ENCODE measurements at regions not wholly inside any gene's neighbourhood (a gene's known extent, or its start where the extent isn't known, plus 50 kb on each side); places are given as distances from the start of the nearest gene placed in this dataset.

DNA sequence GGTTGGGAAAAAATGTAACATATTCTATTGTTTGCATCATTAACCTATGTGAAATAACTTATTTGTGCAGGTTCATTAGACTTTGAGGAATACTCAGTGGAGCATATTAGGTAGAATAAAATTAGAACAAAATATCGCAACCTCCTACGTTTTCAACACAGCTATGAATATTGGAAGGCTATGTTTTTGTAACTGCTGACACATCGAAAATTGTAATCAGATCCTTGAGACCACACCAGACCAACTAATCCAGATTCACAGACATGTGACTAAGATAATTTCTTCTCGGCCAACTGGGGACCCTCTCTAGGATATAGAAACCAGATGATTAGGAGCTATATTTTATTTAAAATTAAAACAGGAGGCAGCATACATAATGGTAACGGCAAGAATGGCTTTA, 77.5 kb upstream of the VWC2 start:
- CTCF ChIA-PET: no interaction called here
- TF ChIP-seq, protein P1, sequence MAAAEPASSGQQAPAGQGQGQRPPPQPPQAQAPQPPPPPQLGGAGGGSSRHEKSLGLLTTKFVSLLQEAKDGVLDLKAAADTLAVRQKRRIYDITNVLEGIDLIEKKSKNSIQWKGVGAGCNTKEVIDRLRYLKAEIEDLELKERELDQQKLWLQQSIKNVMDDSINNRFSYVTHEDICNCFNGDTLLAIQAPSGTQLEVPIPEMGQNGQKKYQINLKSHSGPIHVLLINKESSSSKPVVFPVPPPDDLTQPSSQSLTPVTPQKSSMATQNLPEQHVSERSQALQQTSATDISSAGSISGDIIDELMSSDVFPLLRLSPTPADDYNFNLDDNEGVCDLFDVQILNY (CRISPR knock-in tag; IDR thresholded peaks at IDR 0.05): no peak
- TF ChIP-seq, protein P2, sequence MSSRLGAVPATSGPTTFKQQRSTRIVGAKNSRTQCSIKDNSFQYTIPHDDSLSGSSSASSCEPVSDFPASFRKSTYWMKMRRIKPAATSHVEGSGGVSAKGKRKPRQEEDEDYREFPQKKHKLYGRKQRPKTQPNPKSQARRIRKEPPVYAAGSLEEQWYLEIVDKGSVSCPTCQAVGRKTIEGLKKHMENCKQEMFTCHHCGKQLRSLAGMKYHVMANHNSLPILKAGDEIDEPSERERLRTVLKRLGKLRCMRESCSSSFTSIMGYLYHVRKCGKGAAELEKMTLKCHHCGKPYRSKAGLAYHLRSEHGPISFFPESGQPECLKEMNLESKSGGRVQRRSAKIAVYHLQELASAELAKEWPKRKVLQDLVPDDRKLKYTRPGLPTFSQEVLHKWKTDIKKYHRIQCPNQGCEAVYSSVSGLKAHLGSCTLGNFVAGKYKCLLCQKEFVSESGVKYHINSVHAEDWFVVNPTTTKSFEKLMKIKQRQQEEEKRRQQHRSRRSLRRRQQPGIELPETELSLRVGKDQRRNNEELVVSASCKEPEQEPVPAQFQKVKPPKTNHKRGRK (CRISPR knock-in tag; IDR thresholded peaks at IDR 0.05; ENCODE audit: borderline replicate concordance): no peak
- TF ChIP-seq OVOL2 (CRISPR knock-in tag; IDR thresholded peaks at IDR 0.05; ENCODE audit: borderline replicate concordance): no peak
- no peak for TF ChIP-seq GRHL2 (CRISPR knock-in tag; IDR thresholded peaks at IDR 0.05; ENCODE audit: insufficient replicate concordance, severe bottlenecking)
- TF ChIP-seq, protein P3, sequence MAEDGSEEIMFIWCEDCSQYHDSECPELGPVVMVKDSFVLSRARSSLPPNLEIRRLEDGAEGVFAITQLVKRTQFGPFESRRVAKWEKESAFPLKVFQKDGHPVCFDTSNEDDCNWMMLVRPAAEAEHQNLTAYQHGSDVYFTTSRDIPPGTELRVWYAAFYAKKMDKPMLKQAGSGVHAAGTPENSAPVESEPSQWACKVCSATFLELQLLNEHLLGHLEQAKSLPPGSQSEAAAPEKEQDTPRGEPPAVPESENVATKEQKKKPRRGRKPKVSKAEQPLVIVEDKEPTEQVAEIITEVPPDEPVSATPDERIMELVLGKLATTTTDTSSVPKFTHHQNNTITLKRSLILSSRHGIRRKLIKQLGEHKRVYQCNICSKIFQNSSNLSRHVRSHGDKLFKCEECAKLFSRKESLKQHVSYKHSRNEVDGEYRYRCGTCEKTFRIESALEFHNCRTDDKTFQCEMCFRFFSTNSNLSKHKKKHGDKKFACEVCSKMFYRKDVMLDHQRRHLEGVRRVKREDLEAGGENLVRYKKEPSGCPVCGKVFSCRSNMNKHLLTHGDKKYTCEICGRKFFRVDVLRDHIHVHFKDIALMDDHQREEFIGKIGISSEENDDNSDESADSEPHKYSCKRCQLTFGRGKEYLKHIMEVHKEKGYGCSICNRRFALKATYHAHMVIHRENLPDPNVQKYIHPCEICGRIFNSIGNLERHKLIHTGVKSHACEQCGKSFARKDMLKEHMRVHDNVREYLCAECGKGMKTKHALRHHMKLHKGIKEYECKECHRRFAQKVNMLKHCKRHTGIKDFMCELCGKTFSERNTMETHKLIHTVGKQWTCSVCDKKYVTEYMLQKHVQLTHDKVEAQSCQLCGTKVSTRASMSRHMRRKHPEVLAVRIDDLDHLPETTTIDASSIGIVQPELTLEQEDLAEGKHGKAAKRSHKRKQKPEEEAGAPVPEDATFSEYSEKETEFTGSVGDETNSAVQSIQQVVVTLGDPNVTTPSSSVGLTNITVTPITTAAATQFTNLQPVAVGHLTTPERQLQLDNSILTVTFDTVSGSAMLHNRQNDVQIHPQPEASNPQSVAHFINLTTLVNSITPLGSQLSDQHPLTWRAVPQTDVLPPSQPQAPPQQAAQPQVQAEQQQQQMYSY (CRISPR knock-in tag; IDR thresholded peaks at IDR 0.05): no peak
- no peak for TF ChIP-seq ZNF423 (CRISPR knock-in tag; IDR thresholded peaks at IDR 0.05)
- TF ChIP-seq, protein P4, sequence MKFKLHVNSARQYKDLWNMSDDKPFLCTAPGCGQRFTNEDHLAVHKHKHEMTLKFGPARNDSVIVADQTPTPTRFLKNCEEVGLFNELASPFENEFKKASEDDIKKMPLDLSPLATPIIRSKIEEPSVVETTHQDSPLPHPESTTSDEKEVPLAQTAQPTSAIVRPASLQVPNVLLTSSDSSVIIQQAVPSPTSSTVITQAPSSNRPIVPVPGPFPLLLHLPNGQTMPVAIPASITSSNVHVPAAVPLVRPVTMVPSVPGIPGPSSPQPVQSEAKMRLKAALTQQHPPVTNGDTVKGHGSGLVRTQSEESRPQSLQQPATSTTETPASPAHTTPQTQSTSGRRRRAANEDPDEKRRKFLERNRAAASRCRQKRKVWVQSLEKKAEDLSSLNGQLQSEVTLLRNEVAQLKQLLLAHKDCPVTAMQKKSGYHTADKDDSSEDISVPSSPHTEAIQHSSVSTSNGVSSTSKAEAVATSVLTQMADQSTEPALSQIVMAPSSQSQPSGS (CRISPR knock-in tag; IDR thresholded peaks at IDR 0.05; ENCODE audit: borderline replicate concordance, low read depth): no peak
- TF ChIP-seq, protein P5, sequence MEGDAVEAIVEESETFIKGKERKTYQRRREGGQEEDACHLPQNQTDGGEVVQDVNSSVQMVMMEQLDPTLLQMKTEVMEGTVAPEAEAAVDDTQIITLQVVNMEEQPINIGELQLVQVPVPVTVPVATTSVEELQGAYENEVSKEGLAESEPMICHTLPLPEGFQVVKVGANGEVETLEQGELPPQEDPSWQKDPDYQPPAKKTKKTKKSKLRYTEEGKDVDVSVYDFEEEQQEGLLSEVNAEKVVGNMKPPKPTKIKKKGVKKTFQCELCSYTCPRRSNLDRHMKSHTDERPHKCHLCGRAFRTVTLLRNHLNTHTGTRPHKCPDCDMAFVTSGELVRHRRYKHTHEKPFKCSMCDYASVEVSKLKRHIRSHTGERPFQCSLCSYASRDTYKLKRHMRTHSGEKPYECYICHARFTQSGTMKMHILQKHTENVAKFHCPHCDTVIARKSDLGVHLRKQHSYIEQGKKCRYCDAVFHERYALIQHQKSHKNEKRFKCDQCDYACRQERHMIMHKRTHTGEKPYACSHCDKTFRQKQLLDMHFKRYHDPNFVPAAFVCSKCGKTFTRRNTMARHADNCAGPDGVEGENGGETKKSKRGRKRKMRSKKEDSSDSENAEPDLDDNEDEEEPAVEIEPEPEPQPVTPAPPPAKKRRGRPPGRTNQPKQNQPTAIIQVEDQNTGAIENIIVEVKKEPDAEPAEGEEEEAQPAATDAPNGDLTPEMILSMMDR (IDR thresholded peaks at IDR 0.05): no peak
- TF ChIP-seq, protein P6, sequence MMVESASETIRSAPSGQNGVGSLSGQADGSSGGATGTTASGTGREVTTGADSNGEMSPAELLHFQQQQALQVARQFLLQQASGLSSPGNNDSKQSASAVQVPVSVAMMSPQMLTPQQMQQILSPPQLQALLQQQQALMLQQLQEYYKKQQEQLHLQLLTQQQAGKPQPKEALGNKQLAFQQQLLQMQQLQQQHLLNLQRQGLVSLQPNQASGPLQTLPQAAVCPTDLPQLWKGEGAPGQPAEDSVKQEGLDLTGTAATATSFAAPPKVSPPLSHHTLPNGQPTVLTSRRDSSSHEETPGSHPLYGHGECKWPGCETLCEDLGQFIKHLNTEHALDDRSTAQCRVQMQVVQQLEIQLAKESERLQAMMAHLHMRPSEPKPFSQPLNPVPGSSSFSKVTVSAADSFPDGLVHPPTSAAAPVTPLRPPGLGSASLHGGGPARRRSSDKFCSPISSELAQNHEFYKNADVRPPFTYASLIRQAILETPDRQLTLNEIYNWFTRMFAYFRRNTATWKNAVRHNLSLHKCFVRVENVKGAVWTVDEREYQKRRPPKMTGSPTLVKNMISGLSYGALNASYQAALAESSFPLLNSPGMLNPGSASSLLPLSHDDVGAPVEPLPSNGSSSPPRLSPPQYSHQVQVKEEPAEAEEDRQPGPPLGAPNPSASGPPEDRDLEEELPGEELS (CRISPR knock-in tag; IDR thresholded peaks at IDR 0.05): no peak
- TF ChIP-seq NR1H2 (CRISPR knock-in tag; IDR thresholded peaks at IDR 0.05): no peak
- TF ChIP-seq, protein P7, sequence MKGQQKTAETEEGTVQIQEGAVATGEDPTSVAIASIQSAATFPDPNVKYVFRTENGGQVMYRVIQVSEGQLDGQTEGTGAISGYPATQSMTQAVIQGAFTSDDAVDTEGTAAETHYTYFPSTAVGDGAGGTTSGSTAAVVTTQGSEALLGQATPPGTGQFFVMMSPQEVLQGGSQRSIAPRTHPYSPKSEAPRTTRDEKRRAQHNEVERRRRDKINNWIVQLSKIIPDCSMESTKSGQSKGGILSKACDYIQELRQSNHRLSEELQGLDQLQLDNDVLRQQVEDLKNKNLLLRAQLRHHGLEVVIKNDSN (CRISPR knock-in tag; IDR thresholded peaks at IDR 0.05): no peak
- Mint-ChIP-seq H3K36me3 (no peaks in the 10 kb centered on the region), H3K27me3 (ENCODE audit: low read depth) (no peaks in the 10 kb centered on the region), H3K9me3 (no peaks in the 10 kb centered on the region), H3K27ac (no peak overlapping the region), H3K4me3 (no peak overlapping the region), H3K4me1 (no peaks in the 10 kb centered on the region)
- DNase-seq (ENCODE audit: low spot score) (no peak), ATAC-seq (no peak)
- POLR2A ChIA-PET: no interaction called here

DNA sequence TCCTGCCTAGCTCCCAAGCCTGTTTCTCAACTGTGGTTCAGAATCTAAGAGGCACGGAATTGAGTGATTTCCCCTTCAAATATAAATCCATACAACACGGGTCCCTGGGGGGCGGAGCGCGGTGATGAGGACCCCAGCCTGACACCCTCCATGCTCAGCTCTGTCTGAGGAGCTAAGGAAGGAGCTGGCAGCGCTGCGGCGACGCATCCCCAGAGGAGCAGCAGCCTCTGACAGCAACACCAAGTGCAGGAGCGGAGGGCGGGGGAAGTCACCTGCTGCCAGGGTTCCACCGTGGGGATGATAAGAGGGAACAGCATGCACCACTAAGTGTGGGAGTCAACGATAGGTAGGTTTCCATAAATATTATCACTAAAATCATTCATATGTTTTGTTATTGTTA, 72.6 kb upstream of the VWC2 start:
- Mint-ChIP-seq H3K27me3 (ENCODE audit: low read depth) (no peaks in the 10 kb centered on the region; the same call in 1 of the 2 replicates), H3K4me1 (peaks cover 4% of the 10 kb centered on the region), H3K9me3 (no peaks in the 10 kb centered on the region), H3K27ac (no peak overlapping the region), H3K36me3 (no peaks in the 10 kb centered on the region), H3K4me3 (no peak overlapping the region)
- POLR2A ChIA-PET: no interaction called here
- ATAC-seq: no peak
- DNase-seq (ENCODE audit: low spot score): no peak
- TF ChIP-seq CREM (CRISPR knock-in tag; IDR thresholded peaks at IDR 0.05) (no peak), HMGA2 (CRISPR knock-in tag; IDR thresholded peaks at IDR 0.05) (no peak), EMX1 (CRISPR knock-in tag; IDR thresholded peaks at IDR 0.05) (no peak), JUN (CRISPR knock-in tag; IDR thresholded peaks at IDR 0.05) (no peak)
- TF ChIP-seq, protein P8, sequence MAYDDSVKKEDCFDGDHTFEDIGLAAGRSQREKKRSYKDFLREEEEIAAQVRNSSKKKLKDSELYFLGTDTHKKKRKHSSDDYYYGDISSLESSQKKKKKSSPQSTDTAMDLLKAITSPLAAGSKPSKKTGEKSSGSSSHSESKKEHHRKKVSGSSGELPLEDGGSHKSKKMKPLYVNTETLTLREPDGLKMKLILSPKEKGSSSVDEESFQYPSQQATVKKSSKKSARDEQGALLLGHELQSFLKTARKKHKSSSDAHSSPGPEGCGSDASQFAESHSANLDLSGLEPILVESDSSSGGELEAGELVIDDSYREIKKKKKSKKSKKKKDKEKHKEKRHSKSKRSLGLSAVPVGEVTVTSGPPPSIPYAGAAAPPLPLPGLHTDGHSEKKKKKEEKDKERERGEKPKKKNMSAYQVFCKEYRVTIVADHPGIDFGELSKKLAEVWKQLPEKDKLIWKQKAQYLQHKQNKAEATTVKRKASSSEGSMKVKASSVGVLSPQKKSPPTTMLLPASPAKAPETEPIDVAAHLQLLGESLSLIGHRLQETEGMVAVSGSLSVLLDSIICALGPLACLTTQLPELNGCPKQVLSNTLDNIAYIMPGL (CRISPR knock-in tag; IDR thresholded peaks at IDR 0.05): no peak
- TF ChIP-seq, protein P6 (CRISPR knock-in tag; IDR thresholded peaks at IDR 0.05): no peak
- CTCF ChIA-PET: no interaction called here
